Panc1 (cell line): ENCODE measurements at regions not wholly inside any gene's neighbourhood (a gene's known extent, or its start where the extent isn't known, plus 50 kb on each side); places are given as distances from the start of the nearest gene placed in this dataset.
A peak's percentile ranks its signal among the peaks of the same experiment; 100 is the strongest.

Source experiments
- ATAC-seq: fragments of 200-7000 bp; cut with Tn5 transposase; 2 replicates; pipeline ENCODE4 v1.9.1; 2020; ENCODE audit warnings: mild to moderate bottlenecking, moderate library complexity
- BruUV-seq: library from RNA; stranded (reverse); fragments of 400-500 nt; replicated peaks from 2 replicates; lab custom pipeline; 2021; lab: Mats Ljungman, UMichigan
- CTCF ChIA-PET: fragments of 300-600 bp; sonication (Branson Sonifier 250); formaldehyde crosslinking; loops from one replicate; lab custom pipeline; 2022; ENCODE audit warnings: antibody characterized with exemption; lab: Charles Lee
- POLR2A ChIA-PET: fragments of 300-600 bp; sonication (Branson Sonifier 250); formaldehyde crosslinking; loops from one replicate; lab custom pipeline; 2022; ENCODE audit warnings: antibody characterized with exemption; lab: Charles Lee
- DNase-seq: peaks from one replicate; pipeline ENCODE4 v3.0.0-alpha.2; 2010; ENCODE audit warnings: low read depth, low spot score
- H3K27ac ChIP-seq: 2 replicates; pipeline ENCODE4 v1.5.1; 2011; ENCODE audit warnings: mild to moderate bottlenecking, low read length, inconsistent platforms
- H3K27me3 ChIP-seq: fragments of 200-500 bp; sonication (Bioruptor generic); 2 replicates; pipeline ENCODE4 v1.6.0; 2014; ENCODE audit warnings: low read length, inconsistent platforms; ENCODE audit not compliant: control insufficient read depth, insufficient read depth
- H3K36me3 ChIP-seq: fragments of 200-500 bp; sonication (Bioruptor generic); 2 replicates; pipeline ENCODE4 v1.5.1; 2014; ENCODE audit warnings: inconsistent platforms, mild to moderate bottlenecking, low read length, moderate library complexity; ENCODE audit not compliant: control insufficient read depth, insufficient read depth
- H3K4me1 ChIP-seq: 2 replicates; pipeline ENCODE4 v1.5.1; 2011; ENCODE audit warnings: inconsistent platforms, mild to moderate bottlenecking, low read length, moderate library complexity; ENCODE audit not compliant: control insufficient read depth, insufficient read depth
- H3K4me3 ChIP-seq, 2 experiments: 2 replicates each; pipeline ENCODE4 v1.5.1; 2011 to 2012; ENCODE audit warnings: low read depth in 2 of 2, low read length in 2 of 2, mild to moderate bottlenecking in 2 of 2, inconsistent platforms in 1 of 2, moderate library complexity in 1 of 2
- H3K9me3 ChIP-seq: fragments of 200-500 bp; sonication (Bioruptor generic); 2 replicates; pipeline ENCODE4 v1.5.1; 2014; ENCODE audit warnings: low read depth, mild to moderate bottlenecking, inconsistent platforms, low read length, moderate library complexity; ENCODE audit not compliant: control insufficient read depth, insufficient read depth
- POLR2AphosphoS5 ChIP-seq: IDR thresholded peaks from 2 replicates; pipeline ENCODE4 v1.6.1; 2012; ENCODE audit warnings: mild to moderate bottlenecking, low read depth, low read length, moderate library complexity
- SIN3A ChIP-seq: IDR thresholded peaks from 2 replicates; pipeline ENCODE4 v1.6.1; 2012; ENCODE audit warnings: low read depth, mild to moderate bottlenecking, low read length, moderate library complexity, borderline replicate concordance; ENCODE audit not compliant: insufficient read depth
- TCF7L2 ChIP-seq: IDR thresholded peaks from 2 replicates; pipeline ENCODE4 v1.6.1; 2011; ENCODE audit warnings: mild to moderate bottlenecking, low read depth, low read length, inconsistent platforms
- in situ Hi-C: cut with HindIII; loops from 2 replicates; pipeline ENCODE4 v1.10.0; 2016; ENCODE audit warnings: low sequenced_read_pairs, low pct_unique_long_range_greater_than_20kb
- intact Hi-C: fragments of 100-400 bp; cut with micrococcal nuclease; formaldehyde crosslinking; loops from one replicate; pipeline ENCODE4 v1.10.0; 2022; ENCODE audit not compliant: unreplicated experiment
- TF ChIP-seq, protein P1 (sequence below), 2 experiments: IDR thresholded peaks; 2 replicates each; pipeline ENCODE4 v1.6.1; 2011 to 2012; ENCODE audit warnings: low read depth in 2 of 2, control low read depth in 1 of 2, low read length in 1 of 2, mild to moderate bottlenecking in 1 of 2, moderate library complexity in 1 of 2; ENCODE audit not compliant: insufficient read depth in 1 of 2
- TF ChIP-seq, protein P2 (sequence below): fragments of 450-650 bp; IDR thresholded peaks from 2 replicates; pipeline ENCODE4 v1.5.1; 2017; ENCODE audit warnings: mild to moderate bottlenecking

DNA sequence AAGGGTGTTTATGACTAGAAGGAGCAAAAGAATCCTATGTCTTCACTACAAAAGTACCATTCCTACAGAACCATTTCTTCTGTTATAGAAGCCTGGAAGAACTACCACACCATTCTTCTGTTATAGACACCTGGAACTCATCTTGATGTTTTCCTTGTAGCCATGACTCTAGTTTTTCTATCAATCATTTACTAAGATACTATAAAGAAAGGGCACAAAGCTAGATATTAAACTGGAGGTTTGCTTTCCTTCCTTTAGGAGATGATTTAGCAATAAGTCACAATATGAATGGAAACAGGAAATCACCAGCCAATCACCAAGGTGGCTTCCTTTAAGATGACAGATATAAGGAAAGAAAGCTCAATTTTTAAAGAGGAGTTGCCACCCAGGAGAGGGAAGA lies 100.3 kb upstream of the NEUROD1 start:
- no peaks in the 10 kb centered on the region for H3K36me3 ChIP-seq
- no peak overlapping the region for H3K4me3 ChIP-seq
- TF ChIP-seq TCF7L2 = no peak
- TF ChIP-seq POLR2AphosphoS5 = no peak
- TF ChIP-seq, protein P1, sequence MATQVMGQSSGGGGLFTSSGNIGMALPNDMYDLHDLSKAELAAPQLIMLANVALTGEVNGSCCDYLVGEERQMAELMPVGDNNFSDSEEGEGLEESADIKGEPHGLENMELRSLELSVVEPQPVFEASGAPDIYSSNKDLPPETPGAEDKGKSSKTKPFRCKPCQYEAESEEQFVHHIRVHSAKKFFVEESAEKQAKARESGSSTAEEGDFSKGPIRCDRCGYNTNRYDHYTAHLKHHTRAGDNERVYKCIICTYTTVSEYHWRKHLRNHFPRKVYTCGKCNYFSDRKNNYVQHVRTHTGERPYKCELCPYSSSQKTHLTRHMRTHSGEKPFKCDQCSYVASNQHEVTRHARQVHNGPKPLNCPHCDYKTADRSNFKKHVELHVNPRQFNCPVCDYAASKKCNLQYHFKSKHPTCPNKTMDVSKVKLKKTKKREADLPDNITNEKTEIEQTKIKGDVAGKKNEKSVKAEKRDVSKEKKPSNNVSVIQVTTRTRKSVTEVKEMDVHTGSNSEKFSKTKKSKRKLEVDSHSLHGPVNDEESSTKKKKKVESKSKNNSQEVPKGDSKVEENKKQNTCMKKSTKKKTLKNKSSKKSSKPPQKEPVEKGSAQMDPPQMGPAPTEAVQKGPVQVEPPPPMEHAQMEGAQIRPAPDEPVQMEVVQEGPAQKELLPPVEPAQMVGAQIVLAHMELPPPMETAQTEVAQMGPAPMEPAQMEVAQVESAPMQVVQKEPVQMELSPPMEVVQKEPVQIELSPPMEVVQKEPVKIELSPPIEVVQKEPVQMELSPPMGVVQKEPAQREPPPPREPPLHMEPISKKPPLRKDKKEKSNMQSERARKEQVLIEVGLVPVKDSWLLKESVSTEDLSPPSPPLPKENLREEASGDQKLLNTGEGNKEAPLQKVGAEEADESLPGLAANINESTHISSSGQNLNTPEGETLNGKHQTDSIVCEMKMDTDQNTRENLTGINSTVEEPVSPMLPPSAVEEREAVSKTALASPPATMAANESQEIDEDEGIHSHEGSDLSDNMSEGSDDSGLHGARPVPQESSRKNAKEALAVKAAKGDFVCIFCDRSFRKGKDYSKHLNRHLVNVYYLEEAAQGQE (IDR thresholded peaks at IDR 0.05; ENCODE audit: insufficient read depth in 1 of 2, low read depth in 2 of 2, low read length in 1 of 2) = no peak
- TF ChIP-seq, protein P2, sequence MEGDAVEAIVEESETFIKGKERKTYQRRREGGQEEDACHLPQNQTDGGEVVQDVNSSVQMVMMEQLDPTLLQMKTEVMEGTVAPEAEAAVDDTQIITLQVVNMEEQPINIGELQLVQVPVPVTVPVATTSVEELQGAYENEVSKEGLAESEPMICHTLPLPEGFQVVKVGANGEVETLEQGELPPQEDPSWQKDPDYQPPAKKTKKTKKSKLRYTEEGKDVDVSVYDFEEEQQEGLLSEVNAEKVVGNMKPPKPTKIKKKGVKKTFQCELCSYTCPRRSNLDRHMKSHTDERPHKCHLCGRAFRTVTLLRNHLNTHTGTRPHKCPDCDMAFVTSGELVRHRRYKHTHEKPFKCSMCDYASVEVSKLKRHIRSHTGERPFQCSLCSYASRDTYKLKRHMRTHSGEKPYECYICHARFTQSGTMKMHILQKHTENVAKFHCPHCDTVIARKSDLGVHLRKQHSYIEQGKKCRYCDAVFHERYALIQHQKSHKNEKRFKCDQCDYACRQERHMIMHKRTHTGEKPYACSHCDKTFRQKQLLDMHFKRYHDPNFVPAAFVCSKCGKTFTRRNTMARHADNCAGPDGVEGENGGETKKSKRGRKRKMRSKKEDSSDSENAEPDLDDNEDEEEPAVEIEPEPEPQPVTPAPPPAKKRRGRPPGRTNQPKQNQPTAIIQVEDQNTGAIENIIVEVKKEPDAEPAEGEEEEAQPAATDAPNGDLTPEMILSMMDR = no peak
- TF ChIP-seq SIN3A = no peak
- H3K27ac ChIP-seq = peak overlapping the region; percentile 85
- DNase-seq (no peak), ATAC-seq (no peak)
- no TSS peak for BruUV-seq
- POLR2A ChIA-PET = interaction anchor here (1.7 kb wide), 1 partner anchor 117 kb away, joined by 4 read pairs; no protein-coding TSS in a partner anchor
- intact Hi-C loops (no loop called here), in situ Hi-C loops (no loop called here)
- CTCF ChIA-PET = interaction anchor here (0.5 kb wide), 1 partner anchor 111 kb away, joined by 5 read pairs; no protein-coding TSS in a partner anchor
- H3K27me3 ChIP-seq = no peaks in the 10 kb centered on the region
- peaks cover 4% of the 10 kb centered on the region; the same call in 1 of the 2 replicates for H3K9me3 ChIP-seq
- H3K4me1 ChIP-seq = peaks cover 46% of the 10 kb centered on the region

DNA sequence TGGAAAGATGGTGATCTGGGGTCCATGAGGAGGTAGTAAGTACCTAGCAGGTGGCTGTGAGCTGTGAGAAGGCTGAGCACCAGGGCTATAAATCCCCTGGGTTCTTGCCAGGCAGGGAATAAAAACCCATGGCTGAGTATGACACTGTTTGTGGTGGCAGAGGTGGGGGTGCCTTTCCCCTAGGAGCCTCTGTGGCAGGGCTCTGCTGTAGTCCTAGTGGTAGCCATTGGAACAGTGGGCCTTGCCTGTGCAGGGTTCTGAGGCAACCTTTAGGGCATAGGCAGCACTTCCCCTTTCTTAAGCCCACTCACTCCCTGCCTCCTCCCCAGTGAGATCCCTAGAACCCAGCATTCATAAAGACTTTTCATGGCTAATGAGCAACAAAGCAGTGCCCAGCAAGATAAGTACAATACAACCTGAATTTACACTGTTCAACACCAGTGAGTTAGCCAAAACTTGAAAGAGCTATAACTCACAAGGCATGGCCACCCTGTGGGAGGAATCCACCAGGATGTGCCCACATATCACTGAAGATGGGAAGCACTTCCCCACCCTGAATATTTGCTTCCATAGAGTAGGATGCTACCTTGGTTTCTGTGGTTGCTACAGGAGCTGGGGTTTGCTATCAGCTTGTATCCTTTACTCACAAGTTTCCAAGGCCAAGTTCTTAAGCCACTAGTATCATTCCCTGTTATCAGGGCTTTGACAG lies 100.9 kb upstream of the NEUROD1 start:
- no peak for TF ChIP-seq SIN3A
- TF ChIP-seq POLR2AphosphoS5 = no peak
- TF ChIP-seq TCF7L2 = no peak
- TF ChIP-seq, protein P1 (IDR thresholded peaks at IDR 0.05; ENCODE audit: insufficient read depth in 1 of 2, low read depth in 2 of 2, low read length in 1 of 2) = no peak
- TF ChIP-seq, protein P2 = no peak
- no TSS peak for BruUV-seq
- in situ Hi-C loops (no loop called here), intact Hi-C loops (no loop called here)
- ATAC-seq = no peak
- no peak for DNase-seq
- POLR2A ChIA-PET = interaction anchor here (1.7 kb wide), 1 partner anchor 116 kb away, joined by 4 read pairs; no protein-coding TSS in a partner anchor
- H3K27ac ChIP-seq = peak overlapping the region; percentile 85
- H3K4me1 ChIP-seq = peaks cover 48% of the 10 kb centered on the region
- no peak overlapping the region for H3K4me3 ChIP-seq
- H3K36me3 ChIP-seq = no peaks in the 10 kb centered on the region
- H3K27me3 ChIP-seq = no peaks in the 10 kb centered on the region
- H3K9me3 ChIP-seq = peaks cover 4% of the 10 kb centered on the region; the same call in 1 of the 2 replicates
- CTCF ChIA-PET = interaction anchor here (0.5 kb wide), 1 partner anchor 111 kb away, joined by 5 read pairs; no protein-coding TSS in a partner anchor
